GM23338 (cell line): ENCODE measurements at regions not wholly inside any gene's neighbourhood (a gene's known extent, or its start where the extent isn't known, plus 50 kb on each side); places are given as distances from the start of the nearest gene placed in this dataset.

Experiments used
- ATAC-seq: fragments of 200-7000 bp; cut with Tn5 transposase; 3 replicates; pipeline ENCODE4 v1.9.1; 2020
- DNase-seq: peaks from one replicate; pipeline ENCODE4 v3.0.0-alpha.2; 2015; ENCODE audit warnings: low spot score
- H2AFZ ChIP-seq: fragments of 200-600 bp; sonication (generic); 2 replicates; pipeline ENCODE4 v1.8.0; 2016; ENCODE audit warnings: antibody characterized with exemption, mild to moderate bottlenecking, moderate library complexity
- H3F3A ChIP-seq: fragments of 200-600 bp; sonication (generic); replicated peaks from 2 replicates; pipeline ENCODE4 v1.8.0; 2017; ENCODE audit warnings: antibody characterized with exemption, mixed run types, low read depth
- H3K27ac ChIP-seq: fragments of 200-600 bp; sonication (generic); 2 replicates; pipeline ENCODE4 v1.6.1; 2016; ENCODE audit warnings: low read depth
- H3K27me3 ChIP-seq: fragments of 200-600 bp; sonication (generic); 2 replicates; pipeline ENCODE4 v1.8.0; 2016; ENCODE audit warnings: mild to moderate bottlenecking, mixed run types, moderate library complexity; ENCODE audit not compliant: insufficient read depth
- H3K36me3 ChIP-seq: fragments of 200-600 bp; sonication (generic); 2 replicates; pipeline ENCODE4 v1.8.0; 2016; ENCODE audit warnings: mild to moderate bottlenecking; ENCODE audit not compliant: insufficient read depth
- H3K4me1 ChIP-seq: fragments of 200-600 bp; sonication (generic); 2 replicates; pipeline ENCODE4 v1.8.0; 2016; ENCODE audit warnings: mild to moderate bottlenecking, moderate library complexity; ENCODE audit not compliant: insufficient read depth
- H3K4me2 ChIP-seq: fragments of 200-600 bp; sonication (generic); 2 replicates; pipeline ENCODE4 v1.7.1; 2017; ENCODE audit warnings: mixed run types
- H3K4me3 ChIP-seq: fragments of 200-600 bp; sonication (generic); 2 replicates; pipeline ENCODE4 v1.6.1; 2016; ENCODE audit warnings: mixed run types
- H3K79me2 ChIP-seq: fragments of 200-600 bp; sonication (generic); replicated peaks from 2 replicates; pipeline ENCODE4 v1.8.0; 2017; ENCODE audit warnings: mild to moderate bottlenecking; ENCODE audit not compliant: insufficient read depth
- H3K9me2 ChIP-seq: fragments of 200-600 bp; sonication (generic); 2 replicates; pipeline ENCODE4 v1.8.0; 2017; ENCODE audit not compliant: insufficient read depth
- H4K20me1 ChIP-seq: fragments of 200-600 bp; sonication (generic); replicated peaks from 2 replicates; pipeline ENCODE4 v1.8.0; 2017; ENCODE audit warnings: mild to moderate bottlenecking; ENCODE audit not compliant: insufficient read depth
- H3K27ac Mint-ChIP-seq: 2 replicates; pipeline ENCODE4 v1.8.0; 2020; ENCODE audit warnings: inconsistent platforms, mild to moderate bottlenecking, moderate library complexity, mixed read lengths
- H3K27me3 Mint-ChIP-seq: 3 replicates; pipeline ENCODE4 v1.8.0; 2022; ENCODE audit warnings: low read depth, mild to moderate bottlenecking, moderate library complexity, mixed read lengths, inconsistent platforms; ENCODE audit not compliant: insufficient read depth, poor library complexity
- H3K36me3 Mint-ChIP-seq: 3 replicates; pipeline ENCODE4 v1.8.0; 2021; ENCODE audit warnings: low read depth, mild to moderate bottlenecking, inconsistent platforms, moderate library complexity, mixed read lengths
- H3K4me1 Mint-ChIP-seq: 3 replicates; pipeline ENCODE4 v1.8.0; 2020; ENCODE audit warnings: mild to moderate bottlenecking, inconsistent platforms, mixed read lengths
- H3K4me3 Mint-ChIP-seq: 3 replicates; pipeline ENCODE4 v1.8.0; 2021; ENCODE audit warnings: moderate library complexity, mild to moderate bottlenecking, inconsistent platforms, mixed read lengths
- H3K9me3 Mint-ChIP-seq: 3 replicates; pipeline ENCODE4 v1.8.0; 2020; ENCODE audit warnings: moderate library complexity, mild to moderate bottlenecking, inconsistent platforms, mixed read lengths
- CREB1 ChIP-seq: fragments of 250-450 bp; sonication (Bioruptor Pico); IDR thresholded peaks from 2 replicates; pipeline ENCODE4 v1.5.0; 2020; ENCODE audit warnings: low read depth, mild to moderate bottlenecking, moderate library complexity
- CTCF ChIP-seq, 2 experiments: fragments of 200-600 bp in 1 of 2; sonication (generic) in 1 of 2; conservative IDR thresholded peaks; 2 replicates each; pipeline versions ENCODE4 v1.5.1 to v1.6.1; 2016 to 2017; ENCODE audit warnings: antibody characterized with exemption in 2 of 2, low read depth in 2 of 2, mild to moderate bottlenecking in 2 of 2, moderate library complexity in 1 of 2
- ETS1 ChIP-seq: IDR thresholded peaks from 2 replicates; pipeline ENCODE4 v1.6.1; 2016; ENCODE audit warnings: antibody characterized with exemption
- EZH2 ChIP-seq: fragments of 200-600 bp; sonication (generic); IDR thresholded peaks from one replicate; pipeline ENCODE4 v1.8.0; 2017; ENCODE audit warnings: antibody characterized with exemption, mild to moderate bottlenecking, low read depth; ENCODE audit not compliant: unreplicated experiment
- EZH2phosphoT487 ChIP-seq: fragments of 200-600 bp; sonication (generic); IDR thresholded peaks from one replicate; pipeline ENCODE4 v1.8.1; 2018; ENCODE audit warnings: antibody characterized with exemption; ENCODE audit not compliant: unreplicated experiment
- JUNB ChIP-seq: IDR thresholded peaks from one replicate; pipeline ENCODE4 v1.6.1; 2016; ENCODE audit warnings: antibody characterized with exemption; ENCODE audit not compliant: unreplicated experiment
- NANOG ChIP-seq: IDR thresholded peaks from 2 replicates; pipeline ENCODE4 v1.6.1; 2016; ENCODE audit warnings: antibody characterized with exemption, borderline replicate concordance
- POLR2AphosphoS5 ChIP-seq: IDR thresholded peaks from 2 replicates; pipeline ENCODE4 v1.6.1; 2016; ENCODE audit warnings: antibody characterized with exemption, low read depth
- REST ChIP-seq: IDR thresholded peaks from one replicate; pipeline ENCODE4 v1.6.1; 2018; ENCODE audit warnings: antibody characterized with exemption; ENCODE audit not compliant: unreplicated experiment
- STAT1 ChIP-seq: IDR thresholded peaks from one replicate; pipeline ENCODE4 v1.6.1; 2016; ENCODE audit warnings: antibody characterized with exemption; ENCODE audit not compliant: unreplicated experiment
- ZNF114 ChIP-seq: fragments of 250-450 bp; sonication (Bioruptor Pico); IDR thresholded peaks from 2 replicates; pipeline ENCODE4 v1.5.0; 2020; ENCODE audit warnings: mild to moderate bottlenecking, moderate library complexity
- ZNF331 ChIP-seq: fragments of 250-450 bp; sonication (Bioruptor Pico); IDR thresholded peaks from 2 replicates; pipeline ENCODE4 v1.5.0; 2020; ENCODE audit warnings: low read depth, mild to moderate bottlenecking, moderate library complexity
- ZNF462 ChIP-seq: fragments of 250-450 bp; sonication (Bioruptor Pico); IDR thresholded peaks from 2 replicates; pipeline ENCODE4 v1.5.0; 2020; ENCODE audit warnings: mild to moderate bottlenecking, moderate library complexity

- H3K9me3 Mint-ChIP-seq: peaks cover 6% of the 10 kb centered on the region; the same call in 2 of the 3 replicates
- Histone ChIP-seq H3K27ac (no peak overlapping the region), H4K20me1 (no peaks in the 10 kb centered on the region), H3K27me3 (no peaks in the 10 kb centered on the region), H3F3A (no peaks in the 10 kb centered on the region), H2AFZ (no peak overlapping the region), H3K9me2 (no peaks in the 10 kb centered on the region), H3K36me3 (no peaks in the 10 kb centered on the region), H3K4me3 (no peak overlapping the region), H3K4me2 (no peak overlapping the region), H3K79me2 (no peaks in the 10 kb centered on the region), H3K4me1 (no peaks in the 10 kb centered on the region)
- no peaks in the 10 kb centered on the region for H3K36me3 Mint-ChIP-seq
- no peak overlapping the region for H3K27ac Mint-ChIP-seq
- H3K4me3 Mint-ChIP-seq: no peak overlapping the region
- ATAC-seq (no peak), DNase-seq (no peak)
- H3K27me3 Mint-ChIP-seq: no peaks in the 10 kb centered on the region
- H3K4me1 Mint-ChIP-seq: no peaks in the 10 kb centered on the region
- no peak for TF ChIP-seq CTCF (conservative IDR thresholded peaks at IDR 0.05; ENCODE audit: low read depth in 2 of 2)
- no peak for TF ChIP-seq ZNF462 (CRISPR knock-in tag)
- TF ChIP-seq ETS1: no peak
- TF ChIP-seq ZNF114 (CRISPR knock-in tag): no peak
- no peak for TF ChIP-seq CREB1 (CRISPR knock-in tag)
- no peak for TF ChIP-seq NANOG
- no peak for TF ChIP-seq POLR2AphosphoS5
- TF ChIP-seq ZNF331 (CRISPR knock-in tag): no peak
- TF ChIP-seq EZH2: no peak
- no peak for TF ChIP-seq STAT1
- TF ChIP-seq REST: no peak
- TF ChIP-seq EZH2phosphoT487: no peak
- TF ChIP-seq JUNB: no peak
Measured at GRCh38 chr6:2611092-2611491, 139.6 kb downstream of the MYLK4 start.
